ENCODE measurements at regions not wholly inside any gene's neighbourhood (a gene's known extent, or its start where the extent isn't known, plus 50 kb on each side); places are given as distances from the start of the nearest gene placed in this dataset.

- no peaks in the 10 kb centered on the region for H3K27me3 ChIP-seq (replicated peaks in 1 of 4; ENCODE audit: control insufficient read depth in 3 of 4, extremely low read depth in 1 of 4, insufficient read depth in 3 of 4, low read length in 3 of 4)
- no peak overlapping the region for H3K4me2 ChIP-seq (ENCODE audit: insufficient read depth in 1 of 2, low read depth in 2 of 2, low read length in 2 of 2)
- H3K4me1 ChIP-seq (replicated peaks in 1 of 4; ENCODE audit: control insufficient read depth in 3 of 4, insufficient read depth in 4 of 4, low read length in 3 of 4): no peaks in the 10 kb centered on the region
- H2BK15ac ChIP-seq (ENCODE audit: low read length): no peak overlapping the region
- no peak overlapping the region for H3K56ac ChIP-seq (replicated peaks; ENCODE audit: insufficient read length, low read depth, low read length)
- DNase-seq (ENCODE audit: low read depth in 1 of 2, low spot score in 2 of 2) (no peak), FAIRE-seq (no peak)
- no peak overlapping the region for H3K27ac ChIP-seq (ENCODE audit: low read depth, low read length)
- ChIA-PET CTCF (ENCODE audit: partially characterized antibody) (no interaction called here), POLR2A (ENCODE audit: partially characterized antibody) (no interaction called here)
- no peak overlapping the region for H3K18ac ChIP-seq (ENCODE audit: extremely low read depth, low read length)
- H3K79me1 ChIP-seq (ENCODE audit: low read depth, low read length): no peaks in the 10 kb centered on the region
- H3K4ac ChIP-seq (replicated peaks; ENCODE audit: insufficient read length, low read depth, low read length): no peak overlapping the region
- H2AK5ac ChIP-seq (ENCODE audit: low read depth, low read length): no peak overlapping the region
- no peak overlapping the region for H4K8ac ChIP-seq (ENCODE audit: extremely low read depth, insufficient read depth, low read length)
- no peaks in the 10 kb centered on the region for H3K79me2 ChIP-seq (ENCODE audit: control insufficient read depth in 1 of 2, insufficient read depth in 2 of 2, low read length in 2 of 2)
- H2AFZ ChIP-seq (ENCODE audit: low read length): no peak overlapping the region
- H3K36me3 ChIP-seq (ENCODE audit: control insufficient read depth in 2 of 4, insufficient read depth in 4 of 4, low read length in 3 of 4): no peaks in the 10 kb centered on the region
- no peaks in the 10 kb centered on the region for H4K20me1 ChIP-seq (replicated peaks in 1 of 2; ENCODE audit: control insufficient read depth in 1 of 2, insufficient read depth in 2 of 2, low read length in 2 of 2)
- no peak overlapping the region for H2BK120ac ChIP-seq (replicated peaks; ENCODE audit: low read depth, low read length)
- H4K5ac ChIP-seq (ENCODE audit: insufficient read length, low read depth, low read length): no peak overlapping the region
- H3K4me3 ChIP-seq (ENCODE audit: extremely low read depth in 1 of 4, insufficient read depth in 2 of 4, low read depth in 3 of 4, low read length in 4 of 4): no peak overlapping the region
- peaks cover 5 to 9% of the 10 kb centered on the region in 2 experiments; a peak in 3 of 4 replicates for H3K9me3 ChIP-seq (ENCODE audit: insufficient read depth in 2 of 2, low read depth in 1 of 2, low read length in 1 of 2)
- no peak overlapping the region for H2BK20ac ChIP-seq (ENCODE audit: low read length)
- no peak overlapping the region for H3K14ac ChIP-seq (ENCODE audit: insufficient read length)
- no peak overlapping the region for H4K91ac ChIP-seq (replicated peaks; ENCODE audit: insufficient read length, low read length)
- no peak overlapping the region for H2BK5ac ChIP-seq (ENCODE audit: low read depth, low read length)
- no peak overlapping the region for H3K23ac ChIP-seq (ENCODE audit: insufficient read length)
- no peak overlapping the region for H2BK12ac ChIP-seq (ENCODE audit: low read depth, low read length)
- H3K9ac ChIP-seq (replicated peaks in 1 of 4; ENCODE audit: extremely low read depth in 1 of 4, low read depth in 3 of 4, low read length in 3 of 4): no peak overlapping the region
- no peaks in the 10 kb centered on the region; the same call in 1 of the 2 replicates for H3K23me2 ChIP-seq (ENCODE audit: low read depth, low read length)
- TF ChIP-seq NANOG (IDR thresholded peaks at IDR 0.05; ENCODE audit: insufficient read depth, low read depth, low read length, poor library complexity, severe bottlenecking) (no peak), TEAD4 (IDR thresholded peaks at IDR 0.05; ENCODE audit: low read depth, low read length) (no peak), CHD1 (IDR thresholded peaks at IDR 0.05; ENCODE audit: low read depth, low read length) (no peak), ASH2L (IDR thresholded peaks at IDR 0.05; ENCODE audit: low read length) (no peak), ATF3 (IDR thresholded peaks at IDR 0.05; ENCODE audit: insufficient read depth, low read depth, low read length) (no peak), KDM5A (IDR thresholded peaks at IDR 0.05; ENCODE audit: low read length) (no peak), SP4 (IDR thresholded peaks at IDR 0.05; ENCODE audit: low read length) (no peak), PHF8 (conservative IDR thresholded peaks at IDR 0.05; ENCODE audit: low read depth, low read length) (no peak), SRF (IDR thresholded peaks at IDR 0.05; ENCODE audit: low read depth, low read length) (no peak), ATF2 (IDR thresholded peaks at IDR 0.05; ENCODE audit: low read length) (no peak)
Measured at GRCh38 chr7:17212188-17212587, 86.3 kb upstream of the AHR start.
